HFFc6 (cell line): ENCODE measurements at regions not wholly inside any gene's neighbourhood (a gene's known extent, or its start where the extent isn't known, plus 50 kb on each side); places are given as distances from the start of the nearest gene placed in this dataset.

Experiments used
- DNase-seq: peaks from one replicate; pipeline ENCODE4 v3.0.0-alpha.2; 2018
- H3K27ac Mint-ChIP-seq: 2 replicates; pipeline ENCODE4 v1.8.0; 2020; ENCODE audit warnings: mild to moderate bottlenecking, mixed read lengths
- H3K27me3 Mint-ChIP-seq: 2 replicates; pipeline ENCODE4 v1.8.0; 2021; ENCODE audit warnings: mild to moderate bottlenecking, moderate library complexity, mixed read lengths; ENCODE audit not compliant: insufficient read depth
- H3K36me3 Mint-ChIP-seq: 2 replicates; pipeline ENCODE4 v1.8.0; 2021; ENCODE audit warnings: low read depth, mixed read lengths
- H3K4me1 Mint-ChIP-seq: 2 replicates; pipeline ENCODE4 v1.8.0; 2020; ENCODE audit warnings: low read depth, mixed read lengths
- H3K4me3 Mint-ChIP-seq: 2 replicates; pipeline ENCODE4 v1.8.0; 2020; ENCODE audit warnings: mild to moderate bottlenecking, moderate library complexity, mixed read lengths
- H3K9me3 Mint-ChIP-seq: 2 replicates; pipeline ENCODE4 v1.8.0; 2020; ENCODE audit warnings: mild to moderate bottlenecking, mixed read lengths
- CTCF ChIP-seq: fragments of 200-600 bp; sonication (generic); IDR thresholded peaks from 2 replicates; pipeline ENCODE4 v1.5.0; 2021; ENCODE audit warnings: antibody characterized with exemption, mild to moderate bottlenecking

- H3K27me3 Mint-ChIP-seq = peaks cover 3% of the 10 kb centered on the region
- H3K4me3 Mint-ChIP-seq = no peak overlapping the region
- H3K36me3 Mint-ChIP-seq = no peaks in the 10 kb centered on the region
- peaks cover 32% of the 10 kb centered on the region for H3K4me1 Mint-ChIP-seq
- no peak overlapping the region for H3K27ac Mint-ChIP-seq
- no peaks in the 10 kb centered on the region for H3K9me3 Mint-ChIP-seq
- no peak for TF ChIP-seq CTCF
- DNase-seq = no peak
These were observed 53.0 kb upstream of the CA12 start for GRCh38 chr15:63434576-63435186.

GRCh38 chr15:63435204-63435820 lies 53.7 kb upstream of the CA12 start:
- no peak for TF ChIP-seq CTCF
- Mint-ChIP-seq H3K27me3 (peaks cover 3% of the 10 kb centered on the region), H3K9me3 (no peaks in the 10 kb centered on the region), H3K4me1 (peaks cover 39% of the 10 kb centered on the region), H3K4me3 (no peak overlapping the region), H3K36me3 (no peaks in the 10 kb centered on the region), H3K27ac (no peak overlapping the region)
- no peak for DNase-seq

DNA sequence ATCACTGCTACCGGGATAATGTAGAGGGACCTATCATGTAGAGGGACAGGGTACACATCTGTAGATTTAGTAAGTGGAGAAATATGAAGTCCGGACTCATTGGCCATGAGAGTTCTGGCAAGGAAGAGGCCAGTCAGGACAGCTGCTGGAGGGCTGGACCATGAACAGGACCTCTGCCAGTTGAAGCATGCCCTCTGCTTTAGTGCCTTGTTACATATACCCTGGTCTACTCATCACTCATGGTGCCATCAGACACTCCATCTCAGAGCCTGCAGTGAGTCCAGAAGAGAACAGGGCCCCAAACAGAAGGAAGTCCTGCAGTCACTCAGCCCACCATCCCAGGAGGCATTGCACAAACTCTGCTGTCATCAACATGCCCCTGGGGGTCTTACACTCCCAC lies 54.7 kb upstream of the CA12 start:
- peak overlapping the region; percentile 10; the same call in 1 of the 2 replicates for H3K4me3 Mint-ChIP-seq
- DNase-seq = no peak
- TF ChIP-seq CTCF = no peak
- no peaks in the 10 kb centered on the region for H3K36me3 Mint-ChIP-seq
- peaks cover 44% of the 10 kb centered on the region for H3K4me1 Mint-ChIP-seq
- no peaks in the 10 kb centered on the region for H3K9me3 Mint-ChIP-seq
- H3K27ac Mint-ChIP-seq = peak overlapping the region; percentile 75
- H3K27me3 Mint-ChIP-seq = peaks cover 5% of the 10 kb centered on the region

DNA sequence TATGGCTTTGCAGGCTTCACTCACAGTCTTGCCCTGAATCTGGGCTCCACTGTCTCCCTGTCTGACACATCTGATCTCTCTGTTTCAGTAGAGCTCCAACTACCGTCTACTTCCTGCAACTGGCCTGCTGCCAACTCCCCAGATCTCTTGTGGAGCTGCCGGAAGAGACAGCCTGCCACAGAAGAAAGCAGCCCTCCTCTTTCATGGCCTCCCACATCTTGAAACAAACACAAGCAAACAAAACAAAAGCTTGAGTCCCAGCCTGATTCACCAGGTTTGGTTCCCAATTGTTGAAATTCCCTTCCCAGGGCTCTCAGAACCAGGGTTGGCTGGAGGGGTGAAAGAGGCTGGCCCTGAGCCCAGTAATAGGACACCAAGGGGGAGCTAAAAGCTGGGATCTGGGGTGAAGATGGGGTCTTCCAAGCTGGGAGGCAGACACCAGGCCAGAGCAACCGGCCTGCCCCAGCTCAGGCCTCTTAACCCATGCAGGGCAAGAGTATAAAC lies 55.3 kb upstream of the CA12 start:
- peak; percentile 83 for DNase-seq
- Mint-ChIP-seq H3K27ac (peak overlapping the region; percentile 75), H3K36me3 (no peaks in the 10 kb centered on the region), H3K9me3 (no peaks in the 10 kb centered on the region), H3K4me1 (peaks cover 44% of the 10 kb centered on the region), H3K27me3 (peaks cover 5% of the 10 kb centered on the region), H3K4me3 (peak overlapping the region; percentile 10; the same call in 1 of the 2 replicates)
- peak; percentile 19; the same call in 1 of the 2 replicates for TF ChIP-seq CTCF

DNA sequence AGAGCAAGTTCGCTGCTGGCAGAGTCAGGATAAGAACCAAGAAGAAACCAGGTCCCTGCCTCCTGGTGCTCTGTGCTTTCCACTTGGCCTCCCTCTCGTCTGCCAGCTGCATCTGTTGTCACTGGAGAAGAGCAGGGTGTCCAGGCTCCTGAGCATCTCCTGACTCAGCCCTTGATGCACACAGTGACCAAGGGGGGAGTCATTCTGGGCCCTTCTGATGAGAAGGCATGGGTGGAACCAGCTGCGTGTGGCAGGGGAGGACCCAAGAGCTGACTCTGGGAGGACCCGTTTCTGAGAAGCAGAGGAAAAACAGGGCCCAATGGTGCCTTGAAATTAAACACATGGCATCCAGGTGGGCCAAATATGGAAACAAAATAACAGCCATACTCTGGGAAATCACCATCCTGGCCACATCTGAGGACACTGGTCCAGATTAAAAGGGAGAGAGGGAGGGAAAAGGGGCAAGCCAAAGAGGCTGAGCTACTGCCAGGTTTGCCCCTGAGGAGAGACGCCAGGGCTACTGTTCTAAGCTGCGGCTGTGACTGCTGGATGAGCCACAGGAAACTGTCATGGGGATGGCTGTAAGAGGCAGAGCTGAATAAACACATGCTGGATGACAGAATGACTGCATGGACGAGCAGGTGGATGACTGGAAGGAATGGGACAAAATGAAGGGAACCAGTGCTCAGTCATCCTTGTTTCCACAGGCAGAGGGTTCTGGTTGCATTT lies 58.1 kb upstream of the CA12 start:
- Mint-ChIP-seq H3K9me3 (no peaks in the 10 kb centered on the region), H3K27ac (peak overlapping the region; percentile 60), H3K36me3 (no peaks in the 10 kb centered on the region), H3K4me1 (peaks cover 38% of the 10 kb centered on the region), H3K4me3 (no peak overlapping the region), H3K27me3 (peaks cover 6% of the 10 kb centered on the region)
- peak; percentile 31 for DNase-seq
- no peak for TF ChIP-seq CTCF
